Cardiac muscle cell (in vitro differentiated cells and primary cell): ENCODE measurements at regions not wholly inside any gene's neighbourhood (a gene's known extent, or its start where the extent isn't known, plus 50 kb on each side); places are given as distances from the start of the nearest gene placed in this dataset.

Experiments
- DNase-seq, 2 donors: peaks; one replicate each; pipeline versions ENCODE4 v3.0.0 to v3.0.0-alpha.2; 2010 to 2017; ENCODE audit warnings: low read depth in 1 of 2, low spot score in 1 of 2
- H3K27ac ChIP-seq: fragments of 200-600 bp; sonication (generic); 2 replicates; pipeline ENCODE4 v1.5.1; 2016
- H3K27me3 ChIP-seq: fragments of 200-600 bp; sonication (generic); 2 replicates; pipeline ENCODE4 v1.6.0; 2016; ENCODE audit warnings: control low read depth
- H3K36me3 ChIP-seq: fragments of 200-600 bp; sonication (generic); 2 replicates; pipeline ENCODE4 v1.5.1; 2016; ENCODE audit warnings: control low read depth
- H3K4me1 ChIP-seq: fragments of 200-600 bp; sonication (generic); 2 replicates; pipeline ENCODE4 v1.8.1; 2017; ENCODE audit warnings: low read depth, mild to moderate bottlenecking, mixed run types
- H3K4me3 ChIP-seq: fragments of 200-600 bp; sonication (generic); 2 replicates; pipeline ENCODE4 v1.5.1; 2016; ENCODE audit warnings: mild to moderate bottlenecking
- H3K9me3 ChIP-seq: fragments of 200-600 bp; sonication (generic); 2 replicates; pipeline ENCODE4 v1.5.1; 2017; ENCODE audit warnings: low read depth, mild to moderate bottlenecking, control low read depth
- TF ChIP-seq, protein P1 (sequence below): IDR thresholded peaks from 2 replicates; pipeline ENCODE4 v1.5.1; 2012; ENCODE audit warnings: low read depth, mild to moderate bottlenecking, low read length

DNA sequence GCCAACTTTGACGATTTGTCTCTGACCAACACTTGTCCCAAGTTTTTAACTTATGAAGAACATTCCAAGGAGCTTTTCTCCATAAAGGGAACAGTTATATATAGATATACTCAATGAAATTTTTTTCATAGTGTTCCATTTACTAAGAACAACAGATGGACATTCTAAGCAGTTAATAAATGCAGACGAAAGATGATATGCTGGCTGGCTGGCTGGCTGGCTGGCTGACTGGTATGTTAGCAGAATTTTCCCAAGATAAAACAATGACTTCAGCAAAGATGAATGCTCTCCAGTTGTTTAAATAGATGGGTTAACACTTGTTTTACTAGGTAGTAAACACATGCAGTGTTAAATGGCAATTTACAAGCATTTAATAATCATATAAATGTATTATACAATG is 62.2 kb downstream of the SPANXN3 start:
- peak in 1 of 2 donors; percentile 47 for DNase-seq
- H3K4me1 ChIP-seq: no peaks in the 10 kb centered on the region
- H3K9me3 ChIP-seq: peaks cover 3% of the 10 kb centered on the region
- H3K27me3 ChIP-seq: no peaks in the 10 kb centered on the region
- no peak overlapping the region for H3K4me3 ChIP-seq
- H3K27ac ChIP-seq: no peak overlapping the region
- no peaks in the 10 kb centered on the region for H3K36me3 ChIP-seq
- TF ChIP-seq, protein P1, sequence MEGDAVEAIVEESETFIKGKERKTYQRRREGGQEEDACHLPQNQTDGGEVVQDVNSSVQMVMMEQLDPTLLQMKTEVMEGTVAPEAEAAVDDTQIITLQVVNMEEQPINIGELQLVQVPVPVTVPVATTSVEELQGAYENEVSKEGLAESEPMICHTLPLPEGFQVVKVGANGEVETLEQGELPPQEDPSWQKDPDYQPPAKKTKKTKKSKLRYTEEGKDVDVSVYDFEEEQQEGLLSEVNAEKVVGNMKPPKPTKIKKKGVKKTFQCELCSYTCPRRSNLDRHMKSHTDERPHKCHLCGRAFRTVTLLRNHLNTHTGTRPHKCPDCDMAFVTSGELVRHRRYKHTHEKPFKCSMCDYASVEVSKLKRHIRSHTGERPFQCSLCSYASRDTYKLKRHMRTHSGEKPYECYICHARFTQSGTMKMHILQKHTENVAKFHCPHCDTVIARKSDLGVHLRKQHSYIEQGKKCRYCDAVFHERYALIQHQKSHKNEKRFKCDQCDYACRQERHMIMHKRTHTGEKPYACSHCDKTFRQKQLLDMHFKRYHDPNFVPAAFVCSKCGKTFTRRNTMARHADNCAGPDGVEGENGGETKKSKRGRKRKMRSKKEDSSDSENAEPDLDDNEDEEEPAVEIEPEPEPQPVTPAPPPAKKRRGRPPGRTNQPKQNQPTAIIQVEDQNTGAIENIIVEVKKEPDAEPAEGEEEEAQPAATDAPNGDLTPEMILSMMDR: no peak

DNA sequence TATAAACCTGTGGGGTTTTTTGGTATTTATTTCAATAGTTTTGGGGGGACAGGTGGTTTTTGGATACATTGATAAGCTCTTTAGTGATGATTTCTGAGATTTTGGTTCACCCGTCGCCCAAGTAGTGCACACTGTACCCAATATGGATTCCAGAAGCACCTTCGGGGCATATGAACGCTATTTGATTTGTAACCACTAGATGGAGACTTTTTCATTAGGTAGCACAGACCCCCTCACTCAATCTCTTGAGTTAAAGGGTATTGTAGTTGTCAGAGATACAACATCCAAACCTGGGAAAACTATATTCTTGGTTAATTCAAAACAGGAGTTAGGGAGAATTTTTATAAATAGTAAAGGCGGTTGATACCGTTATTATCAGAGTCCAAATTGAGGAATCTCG is 79.8 kb downstream of the SPANXN3 start:
- Histone ChIP-seq H3K9me3 (no peaks in the 10 kb centered on the region), H3K4me1 (no peaks in the 10 kb centered on the region), H3K27ac (no peak overlapping the region), H3K4me3 (no peak overlapping the region), H3K27me3 (no peaks in the 10 kb centered on the region), H3K36me3 (no peaks in the 10 kb centered on the region)
- TF ChIP-seq, protein P1: peak; percentile 47
- peak; percentile 46 to 55 for DNase-seq

DNA sequence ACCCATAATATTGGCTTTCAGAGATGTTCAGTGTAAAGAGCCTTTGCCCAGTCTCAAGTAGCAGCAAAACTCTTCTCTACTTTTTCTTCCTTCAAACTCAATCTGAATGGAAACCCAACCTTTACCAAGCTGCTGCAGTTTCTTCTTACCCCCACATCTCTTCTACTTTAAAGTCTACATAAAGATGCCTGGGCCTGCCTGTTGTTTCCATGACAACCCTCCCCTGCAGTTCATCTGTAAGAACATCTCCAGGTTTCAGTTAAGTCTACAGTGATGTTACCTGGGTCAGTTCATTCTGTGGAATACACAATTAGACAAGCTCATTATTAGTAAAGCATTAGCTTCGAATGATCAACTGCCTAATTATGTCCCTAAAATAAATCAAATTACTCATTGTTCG is 81.4 kb downstream of the SPANXN3 start:
- DNase-seq: no peak
- Histone ChIP-seq H3K4me1 (no peaks in the 10 kb centered on the region), H3K36me3 (no peaks in the 10 kb centered on the region), H3K27me3 (no peaks in the 10 kb centered on the region), H3K4me3 (no peak overlapping the region), H3K9me3 (no peaks in the 10 kb centered on the region), H3K27ac (no peak overlapping the region)
- TF ChIP-seq, protein P1: no peak

DNA sequence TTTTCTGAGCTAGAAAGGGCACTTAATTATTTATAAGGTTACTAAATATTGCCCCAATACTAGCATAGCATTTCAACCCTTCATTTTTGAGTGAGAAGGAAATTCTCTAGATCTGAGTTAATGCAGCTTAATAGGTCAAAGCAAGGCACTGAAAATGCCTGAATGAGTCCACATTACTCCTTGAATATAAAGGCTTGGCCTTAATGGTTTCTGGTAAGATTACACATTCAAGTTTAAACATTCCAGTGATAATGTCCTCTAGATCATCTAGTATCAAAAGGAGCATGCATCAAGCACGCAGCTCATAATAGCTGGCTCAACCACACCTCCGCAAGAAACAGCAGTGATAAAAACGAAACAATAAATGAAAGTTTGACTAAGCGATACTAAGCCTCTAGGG is 87.5 kb downstream of the SPANXN3 start:
- no peaks in the 10 kb centered on the region for H3K27me3 ChIP-seq
- DNase-seq: no peak
- no peak overlapping the region for H3K4me3 ChIP-seq
- H3K4me1 ChIP-seq: no peaks in the 10 kb centered on the region
- H3K36me3 ChIP-seq: no peaks in the 10 kb centered on the region
- H3K9me3 ChIP-seq: no peaks in the 10 kb centered on the region
- no peak overlapping the region for H3K27ac ChIP-seq
- TF ChIP-seq, protein P1: no peak

DNA sequence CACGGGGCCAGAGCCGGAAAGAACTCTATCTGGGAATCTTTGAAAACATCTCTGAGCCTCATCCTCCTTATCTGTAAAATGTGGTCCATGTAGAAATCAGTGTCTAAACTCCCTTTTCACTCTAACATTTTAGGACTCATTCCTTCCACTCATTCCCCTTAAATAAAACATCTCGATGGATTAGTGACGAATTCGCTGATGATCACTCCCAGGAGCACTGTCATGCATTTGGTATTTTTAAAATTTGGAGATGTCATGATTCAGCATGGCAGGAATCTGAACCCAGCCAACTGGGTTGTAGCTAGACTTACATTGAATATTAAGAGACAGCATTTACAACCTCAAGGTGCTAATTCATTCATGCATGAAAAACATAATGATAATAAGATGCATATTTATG is 88.1 kb downstream of the SPANXN3 start:
- TF ChIP-seq, protein P1: no peak
- H3K27ac ChIP-seq: no peak overlapping the region

DNA sequence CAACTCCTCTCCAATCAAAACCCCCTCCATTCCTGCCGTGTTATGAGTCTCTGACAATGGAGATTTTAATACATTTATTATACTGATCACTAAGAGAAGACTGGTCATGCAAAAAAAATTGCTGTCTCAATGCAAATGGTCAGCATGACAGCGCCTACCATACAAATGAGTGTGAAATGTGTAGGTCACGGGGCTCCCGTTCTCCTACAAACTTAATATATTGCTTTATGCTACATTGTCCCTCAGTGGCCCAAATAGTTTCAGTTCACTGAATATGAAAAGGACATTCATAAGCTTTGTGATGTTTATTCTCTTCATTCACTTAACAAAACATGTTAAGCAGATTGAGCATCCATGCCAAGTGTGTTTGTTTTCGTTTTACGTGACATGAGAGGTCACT is 116.1 kb downstream of the SPANXN3 start:
- no peak overlapping the region for H3K27ac ChIP-seq
- TF ChIP-seq, protein P1: no peak
- no peaks in the 10 kb centered on the region for H3K9me3 ChIP-seq
- no peaks in the 10 kb centered on the region for H3K36me3 ChIP-seq
- H3K4me1 ChIP-seq: no peaks in the 10 kb centered on the region
- H3K4me3 ChIP-seq: no peak overlapping the region
- no peaks in the 10 kb centered on the region for H3K27me3 ChIP-seq
- DNase-seq: no peak

More for the DNA sequence above, 88.1 kb downstream of the SPANXN3 start:
- Histone ChIP-seq H3K27me3 (no peaks in the 10 kb centered on the region), H3K4me1 (no peaks in the 10 kb centered on the region), H3K9me3 (no peaks in the 10 kb centered on the region), H3K4me3 (no peak overlapping the region), H3K36me3 (no peaks in the 10 kb centered on the region)
- DNase-seq: peak in 1 of 2 donors; percentile 29
